ENCODE measurements at regions not wholly inside any gene's neighbourhood (a gene's known extent, or its start where the extent isn't known, plus 50 kb on each side); places are given as distances from the start of the nearest gene placed in this dataset.

GRCh38 chr2:34901739-34902138 is 1302.6 kb upstream of the FAM98A start:
- Histone ChIP-seq H3K4me1 (no peaks in the 10 kb centered on the region), H3K4me3 (no peak overlapping the region), H3K9me3 (no peaks in the 10 kb centered on the region), H3K27ac (no peak overlapping the region), H3K36me3 (replicated peaks in 1 of 2; ENCODE audit: insufficient read depth in 1 of 2, low read depth in 2 of 2) (no peaks in the 10 kb centered on the region), H3K27me3 (no peaks in the 10 kb centered on the region)
- TF ChIP-seq POLR2A (IDR thresholded peaks at IDR 0.05): no peak
- TF ChIP-seq, protein P1, sequence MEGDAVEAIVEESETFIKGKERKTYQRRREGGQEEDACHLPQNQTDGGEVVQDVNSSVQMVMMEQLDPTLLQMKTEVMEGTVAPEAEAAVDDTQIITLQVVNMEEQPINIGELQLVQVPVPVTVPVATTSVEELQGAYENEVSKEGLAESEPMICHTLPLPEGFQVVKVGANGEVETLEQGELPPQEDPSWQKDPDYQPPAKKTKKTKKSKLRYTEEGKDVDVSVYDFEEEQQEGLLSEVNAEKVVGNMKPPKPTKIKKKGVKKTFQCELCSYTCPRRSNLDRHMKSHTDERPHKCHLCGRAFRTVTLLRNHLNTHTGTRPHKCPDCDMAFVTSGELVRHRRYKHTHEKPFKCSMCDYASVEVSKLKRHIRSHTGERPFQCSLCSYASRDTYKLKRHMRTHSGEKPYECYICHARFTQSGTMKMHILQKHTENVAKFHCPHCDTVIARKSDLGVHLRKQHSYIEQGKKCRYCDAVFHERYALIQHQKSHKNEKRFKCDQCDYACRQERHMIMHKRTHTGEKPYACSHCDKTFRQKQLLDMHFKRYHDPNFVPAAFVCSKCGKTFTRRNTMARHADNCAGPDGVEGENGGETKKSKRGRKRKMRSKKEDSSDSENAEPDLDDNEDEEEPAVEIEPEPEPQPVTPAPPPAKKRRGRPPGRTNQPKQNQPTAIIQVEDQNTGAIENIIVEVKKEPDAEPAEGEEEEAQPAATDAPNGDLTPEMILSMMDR (IDR thresholded peaks at IDR 0.05): no peak
- ATAC-seq (no peak), DNase-seq (no peak)
- WGBS, 2 donors: 81 to 83% methylated on average over 2 of the region's 2 CpGs
- intact Hi-C loops (cut with DNase I): no loop called here

DNA sequence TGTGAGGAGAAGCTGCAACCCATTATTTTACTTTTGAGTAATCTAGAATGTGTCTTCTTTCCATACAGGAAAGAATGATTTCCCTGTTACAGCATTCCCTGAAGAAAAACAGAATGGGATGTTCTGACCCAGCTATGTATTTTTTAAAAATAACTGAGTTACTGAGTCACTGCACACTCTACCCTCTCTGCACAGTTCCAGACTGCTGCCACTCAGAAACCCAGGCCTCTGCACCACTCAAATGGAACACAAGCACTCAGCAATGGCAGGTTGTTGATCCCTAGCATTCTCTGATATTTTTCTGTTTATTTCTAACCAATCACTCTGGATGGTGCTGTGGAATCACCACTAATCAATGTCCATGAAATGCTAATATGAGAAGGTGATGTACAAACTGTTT is 1300.0 kb upstream of the FAM98A start:
- TF ChIP-seq, protein P1 (IDR thresholded peaks at IDR 0.05): no peak
- no peak for TF ChIP-seq POLR2A (IDR thresholded peaks at IDR 0.05)
- H3K4me1 ChIP-seq: no peaks in the 10 kb centered on the region
- no peak overlapping the region for H3K4me3 ChIP-seq
- H3K36me3 ChIP-seq (replicated peaks in 1 of 2; ENCODE audit: insufficient read depth in 1 of 2, low read depth in 2 of 2): no peaks in the 10 kb centered on the region
- no peaks in the 10 kb centered on the region for H3K27me3 ChIP-seq
- DNase-seq: no peak
- ATAC-seq: no peak
- intact Hi-C loops (cut with DNase I): no loop called here
- H3K27ac ChIP-seq: no peak overlapping the region
- H3K9me3 ChIP-seq: no peaks in the 10 kb centered on the region

GRCh38 chr2:34892766-34893165 is 1293.7 kb upstream of the FAM98A start:
- intact Hi-C loops (cut with DNase I): no loop called here
- Histone ChIP-seq H3K36me3 (replicated peaks in 1 of 2; ENCODE audit: insufficient read depth in 1 of 2, low read depth in 2 of 2) (no peaks in the 10 kb centered on the region), H3K27ac (no peak overlapping the region), H3K4me3 (no peak overlapping the region), H3K4me1 (no peaks in the 10 kb centered on the region), H3K9me3 (no peaks in the 10 kb centered on the region), H3K27me3 (no peaks in the 10 kb centered on the region)
- no peak for ATAC-seq
- no peak for DNase-seq
- 52 to 65% methylated on average over 2 of the region's 2 CpGs for WGBS, 2 donors
- TF ChIP-seq POLR2A (IDR thresholded peaks at IDR 0.05): no peak
- TF ChIP-seq, protein P1 (IDR thresholded peaks at IDR 0.05): no peak

DNA sequence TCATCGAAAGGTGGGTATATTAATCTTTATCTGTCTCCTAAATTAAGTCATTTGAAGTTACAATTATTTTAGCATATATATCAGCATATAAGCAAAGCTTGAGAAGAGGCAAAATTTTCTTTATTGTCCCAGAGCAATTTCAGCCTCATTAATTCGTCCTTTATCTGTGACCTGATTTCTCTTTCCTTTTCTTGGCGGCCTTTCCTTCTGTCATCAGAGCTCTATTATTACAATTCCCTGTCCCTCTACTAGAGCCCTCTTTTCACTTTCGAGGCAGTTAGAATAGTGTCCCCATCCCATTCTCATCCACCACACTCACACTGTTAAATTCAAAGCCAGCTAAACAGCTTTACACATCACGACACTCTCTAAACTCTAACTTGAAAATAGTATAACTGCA is 1293.2 kb upstream of the FAM98A start:
- intact Hi-C loops (cut with DNase I): no loop called here
- TF ChIP-seq, protein P1 (IDR thresholded peaks at IDR 0.05): no peak
- no peak for TF ChIP-seq POLR2A (IDR thresholded peaks at IDR 0.05)
- no peak overlapping the region for H3K4me3 ChIP-seq
- DNase-seq: no peak
- H3K9me3 ChIP-seq: no peaks in the 10 kb centered on the region
- 76 to 80% methylated on average over 5 of the region's 5 CpGs for WGBS, 2 donors
- ATAC-seq: no peak
- no peak overlapping the region for H3K27ac ChIP-seq
- H3K4me1 ChIP-seq: no peaks in the 10 kb centered on the region
- no peaks in the 10 kb centered on the region for H3K27me3 ChIP-seq
- no peaks in the 10 kb centered on the region for H3K36me3 ChIP-seq (replicated peaks in 1 of 2; ENCODE audit: insufficient read depth in 1 of 2, low read depth in 2 of 2)

DNA sequence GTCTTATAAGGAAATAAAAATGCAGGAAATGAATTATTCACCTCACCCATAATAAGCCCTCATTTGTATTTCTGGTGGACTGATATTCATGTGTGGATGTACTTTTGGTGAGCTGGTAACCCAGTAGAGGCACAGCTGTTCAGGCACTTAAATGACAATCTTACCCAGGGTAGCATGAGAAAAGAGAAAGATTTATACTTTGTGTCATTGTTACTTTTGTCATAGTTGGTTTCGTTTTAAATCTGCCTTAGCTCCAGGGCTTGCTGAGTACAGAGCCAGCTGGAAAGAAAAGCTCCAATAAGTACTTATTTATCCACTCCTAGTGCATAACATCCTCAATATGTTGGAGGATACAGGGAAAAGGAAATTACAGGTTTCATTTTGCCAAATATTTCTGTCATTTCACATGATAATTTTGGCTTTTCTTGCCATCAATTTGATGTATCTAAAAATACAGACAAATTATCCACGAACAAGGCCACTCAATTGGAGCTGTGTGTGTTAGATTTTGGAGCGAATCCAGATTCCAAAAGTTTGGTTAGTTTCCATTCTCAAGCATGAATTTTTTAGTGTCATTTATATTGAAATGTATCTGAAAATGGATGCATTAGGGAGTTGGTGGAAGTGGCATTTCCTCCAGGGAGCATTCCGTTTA is 1276.1 kb upstream of the FAM98A start:
- no peaks in the 10 kb centered on the region for H3K27me3 ChIP-seq
- H3K36me3 ChIP-seq (replicated peaks in 1 of 2; ENCODE audit: insufficient read depth in 1 of 2, low read depth in 2 of 2): no peaks in the 10 kb centered on the region
- no peak for TF ChIP-seq POLR2A (IDR thresholded peaks at IDR 0.05)
- TF ChIP-seq, protein P1 (IDR thresholded peaks at IDR 0.05): no peak
- H3K4me1 ChIP-seq: no peaks in the 10 kb centered on the region
- 51 to 53% methylated on average over 4 of the region's 4 CpGs for WGBS, 2 donors
- no peak overlapping the region for H3K4me3 ChIP-seq
- H3K27ac ChIP-seq: peak overlapping the region in 3 of 4 donors; percentile 3 to 38 (median 35)
- no peaks in the 10 kb centered on the region for H3K9me3 ChIP-seq
- ATAC-seq: peak; percentile 35
- intact Hi-C loops (cut with DNase I): no loop called here
- no peak for DNase-seq
